Gastroesophageal sphincter (tissue), 3 donors: ENCODE measurements at regions not wholly inside any gene's neighbourhood (a gene's known extent, or its start where the extent isn't known, plus 50 kb on each side); places are given as distances from the start of the nearest gene placed in this dataset.

Experiments used
- CTCF ChIP-seq, 4 experiments: fragments of 200-600 bp in 2 of 4; fragments of 450-650 bp in 2 of 4; sonication (generic) in 1 of 4; IDR thresholded peaks; one replicate each; pipeline ENCODE4 v1.5.1; 2017 to 2019; ENCODE audit warnings: antibody characterized with exemption in 4 of 4, mild to moderate bottlenecking in 2 of 4, moderate library complexity in 2 of 4
- POLR2A ChIP-seq, 2 donors: fragments of 450-650 bp; IDR thresholded peaks; one replicate each; pipeline ENCODE4 v1.6.1; 2017; ENCODE audit warnings: antibody characterized with exemption in 2 of 2, mild to moderate bottlenecking in 2 of 2, moderate library complexity in 1 of 2

- TF ChIP-seq CTCF (IDR thresholded peaks at IDR 0.05) (no peak), POLR2A (IDR thresholded peaks at IDR 0.05) (no peak)
Measured at GRCh38 chr14:41505491-41505890, 101.2 kb upstream of the LRFN5 start.
